GM12878 (cell line): ENCODE measurements at regions not wholly inside any gene's neighbourhood (a gene's known extent, or its start where the extent isn't known, plus 50 kb on each side); places are given as distances from the start of the nearest gene placed in this dataset.

Source experiments
- ATAC-seq: fragments of 200-7000 bp; cut with Tn5 transposase; 3 replicates; pipeline ENCODE4 v1.9.1; 2020; ENCODE audit warnings: mild to moderate bottlenecking, moderate library complexity
- BruUV-seq: library from RNA; stranded (reverse); fragments of 400-500 nt; replicated peaks from 2 replicates; lab custom pipeline; 2021; lab: Mats Ljungman, UMichigan
- CTCF ChIA-PET: fragments of 300-600 bp; sonication (Branson Sonifier 250); formaldehyde crosslinking; extraction: SDS; loops from one replicate; lab custom pipeline; 2021; ENCODE audit warnings: inconsistent platforms; lab: Yijun Ruan, JAX
- POLR2A ChIA-PET: fragments of 350-600 bp; formaldehyde crosslinking; extraction: SDS; loops from one replicate; lab custom pipeline; 2021; ENCODE audit warnings: inconsistent platforms; lab: Charles Lee
- RAD21 ChIA-PET: fragments of 300-600 bp; sonication (Branson Sonifier 250); formaldehyde crosslinking; loops from one replicate; lab custom pipeline; 2023; ENCODE audit warnings: antibody characterized with exemption; ENCODE audit not compliant: unreplicated experiment; lab: Charles Lee
- SMC1A ChIA-PET: fragments of 300-600 bp; sonication (Branson Sonifier 250); formaldehyde crosslinking; loops from one replicate; lab custom pipeline; 2023; ENCODE audit not compliant: unreplicated experiment, uncharacterized antibody; lab: Charles Lee
- DNase-seq: peaks from one replicate; pipeline ENCODE4 v3.0.0-alpha.2; 2011; ENCODE audit warnings: low read depth, low spot score
- FAIRE-seq: peaks from 3 replicates; lab custom pipeline; 2011; peaks lifted over from hg19 to GRCh38; lab: Jason Lieb, UNC
- H2AFZ ChIP-seq: 2 replicates; pipeline ENCODE4 v1.6.0; 2011; ENCODE audit warnings: low read depth, low read length, control low read depth; ENCODE audit not compliant: control insufficient read depth
- H3K27ac ChIP-seq: 2 replicates; pipeline ENCODE4 v1.5.1; 2011; ENCODE audit warnings: control low read depth; ENCODE audit not compliant: control insufficient read depth, insufficient read depth
- H3K27me3 ChIP-seq, 2 experiments: replicated peaks in 1 of 2; 2 replicates each; pipeline versions ENCODE4 v1.6.0 to v1.6.1; 2011; ENCODE audit warnings: low read length in 1 of 2; ENCODE audit not compliant: control insufficient read depth in 2 of 2, insufficient read depth in 2 of 2
- H3K36me3 ChIP-seq, 2 experiments: 2 replicates each; pipeline ENCODE4 v1.5.1; 2011; ENCODE audit warnings: low read length in 1 of 2; ENCODE audit not compliant: control insufficient read depth in 2 of 2, insufficient read depth in 2 of 2
- H3K4me1 ChIP-seq: 2 replicates; pipeline ENCODE4 v1.6.1; 2011; ENCODE audit warnings: mild to moderate bottlenecking, low read length, moderate library complexity, mixed read lengths; ENCODE audit not compliant: control insufficient read depth, insufficient read depth
- H3K4me2 ChIP-seq: 2 replicates; pipeline ENCODE4 v1.6.0; 2011; ENCODE audit warnings: control low read depth; ENCODE audit not compliant: control insufficient read depth, insufficient read depth
- H3K4me3 ChIP-seq: fragments of 200-600 bp; sonication (generic); 2 replicates; pipeline ENCODE4 v1.5.1; 2016
- H3K79me2 ChIP-seq: 2 replicates; pipeline ENCODE4 v1.6.0; 2011; ENCODE audit warnings: low read length; ENCODE audit not compliant: control insufficient read depth, insufficient read depth
- H3K9ac ChIP-seq: 2 replicates; pipeline ENCODE4 v1.8.0; 2011; ENCODE audit warnings: low read length, control low read depth, mixed read lengths; ENCODE audit not compliant: control insufficient read depth, insufficient read depth
- H3K9me3 ChIP-seq: replicated peaks from 3 replicates; pipeline ENCODE4 v1.5.1; 2011; ENCODE audit warnings: mild to moderate bottlenecking, low read length; ENCODE audit not compliant: control insufficient read depth, insufficient read depth
- H4K20me1 ChIP-seq: 2 replicates; pipeline ENCODE4 v1.6.0; 2011; ENCODE audit not compliant: control insufficient read depth, insufficient read depth
- BCL11A ChIP-seq: IDR thresholded peaks from 2 replicates; pipeline ENCODE4 v1.6.1; 2011; ENCODE audit warnings: low read depth, low read length
- E2F8 ChIP-seq: fragments of 450-650 bp; IDR thresholded peaks from 2 replicates; pipeline ENCODE4 v1.6.1; 2018; ENCODE audit warnings: mild to moderate bottlenecking, low read depth, moderate library complexity; ENCODE audit not compliant: partially characterized antibody
- NKRF ChIP-seq: fragments of 450-650 bp; conservative IDR thresholded peaks from 2 replicates; pipeline ENCODE4 v1.6.1; 2017; ENCODE audit warnings: mild to moderate bottlenecking, moderate library complexity
- REST ChIP-seq: IDR thresholded peaks from 2 replicates; pipeline ENCODE4 v1.6.1; 2012; ENCODE audit warnings: mild to moderate bottlenecking, low read depth, low read length
- WGBS: methylation state at CpG from one replicate; pipeline ENCODE4 v1.1.6; 2016; ENCODE audit warnings: low lambda C conversion rate; ENCODE audit not compliant: insufficient replicate concordance, insufficient coverage; ENCODE audit errors: missing lambda C conversion rate; 5-methylcytosine and 5-hydroxymethylcytosine counted together
- in situ Hi-C: fragments of 300-500 bp; cut with MboI; formaldehyde crosslinking; loops from 9 replicates; pipeline ENCODE4 v1.14.3; 2018; ENCODE audit warnings: mixed read lengths
- intact Hi-C: fragments of 100-400 bp; cut with micrococcal nuclease; formaldehyde crosslinking; loops from one replicate; pipeline ENCODE4 v1.14.2; 2022; ENCODE audit not compliant: unreplicated experiment

- no peak overlapping the region for H3K4me3 ChIP-seq
- no peaks in the 10 kb centered on the region for H4K20me1 ChIP-seq
- H3K9me3 ChIP-seq = no peaks in the 10 kb centered on the region
- ChIA-PET RAD21 (no interaction called here), POLR2A (no interaction called here), CTCF (interaction anchor here (0.8 kb wide), 1 partner anchor 22 kb away, joined by 3 read pairs; no protein-coding TSS in a partner anchor), SMC1A (no interaction called here)
- DNase-seq (no peak), ATAC-seq (no peak), FAIRE-seq (no peak)
- H3K36me3 ChIP-seq = no peaks in the 10 kb centered on the region
- no peaks in the 10 kb centered on the region for H3K4me1 ChIP-seq
- H3K4me2 ChIP-seq = no peak overlapping the region
- TF ChIP-seq BCL11A (no peak), REST (no peak), NKRF (no peak), E2F8 (no peak)
- H3K27me3 ChIP-seq = no peaks in the 10 kb centered on the region
- in situ Hi-C loops = no loop called here
- no peaks in the 10 kb centered on the region for H3K79me2 ChIP-seq
- WGBS = 0% methylated on average over 3 of the region's 3 CpGs
- H3K27ac ChIP-seq = no peak overlapping the region
- H3K9ac ChIP-seq = no peak overlapping the region
- no peak overlapping the region for H2AFZ ChIP-seq
- BruUV-seq = no TSS peak
- intact Hi-C loops = no loop called here
Measured at GRCh38 chr6:55040102-55040848, 134.0 kb upstream of the HCRTR2 start.
